Stimulated activated CD4-positive, alpha-beta T cell treated with anti-CD3 and anti-CD28 coated beads, Interleukin-15, amount 100 ng/mL, for 24 hours (primary cell): ENCODE measurements at regions not wholly inside any gene's neighbourhood (a gene's known extent, or its start where the extent isn't known, plus 50 kb on each side); places are given as distances from the start of the nearest gene placed in this dataset.

Source experiments
- DNase-seq: peaks from one replicate; pipeline ENCODE4 v3.0.0-alpha.2; 2020

GRCh38 chr13:33472446-33472845 lies 186.9 kb upstream of the STARD13 start:
- DNase-seq, result no peak

- no peak for DNase-seq
Measured at GRCh38 chr13:33479105-33479504, 193.6 kb upstream of the STARD13 start.

- no peak for DNase-seq
Measured at GRCh38 chr13:33480561-33480960, 195.0 kb upstream of the STARD13 start.

- DNase-seq, result no peak
Measured at GRCh38 chr13:33483471-33483870, 197.9 kb upstream of the STARD13 start.

- no peak for DNase-seq
Measured at GRCh38 chr13:33485247-33485646, 199.7 kb upstream of the STARD13 start.

- DNase-seq, result no peak
Measured at GRCh38 chr13:33487575-33488243, 202.2 kb upstream of the STARD13 start.

- DNase-seq, result no peak
Measured at GRCh38 chr13:33489563-33489962, 204.0 kb upstream of the STARD13 start.

GRCh38 chr13:33490461-33491327 lies 205.1 kb upstream of the STARD13 start:
- DNase-seq, result no peak

- DNase-seq, result no peak
Measured at GRCh38 chr13:33493672-33494365, 208.3 kb upstream of the STARD13 start.

- peak; percentile 6 for DNase-seq
Measured at GRCh38 chr13:33494596-33495204, 209.1 kb upstream of the STARD13 start.

GRCh38 chr13:33496336-33496735 lies 210.8 kb upstream of the STARD13 start:
- DNase-seq, result no peak

- DNase-seq, result no peak
Measured at GRCh38 chr13:33497146-33497845, 211.7 kb upstream of the STARD13 start.

GRCh38 chr13:33508060-33508459 lies 222.5 kb upstream of the STARD13 start:
- DNase-seq, result no peak

- no peak for DNase-seq
Measured at GRCh38 chr13:33509642-33510229, 224.2 kb upstream of the STARD13 start.

GRCh38 chr13:33510350-33510970 lies 224.9 kb upstream of the STARD13 start:
- DNase-seq, result no peak

- no peak for DNase-seq
Measured at GRCh38 chr13:33512880-33513554, 227.5 kb upstream of the STARD13 start.

- DNase-seq, result no peak
Measured at GRCh38 chr13:33514362-33514761, 228.8 kb upstream of the STARD13 start.

- DNase-seq, result no peak
Measured at GRCh38 chr13:33515146-33515545, 229.6 kb upstream of the STARD13 start.

GRCh38 chr13:33518452-33518851 lies 232.9 kb upstream of the STARD13 start:
- no peak for DNase-seq

- DNase-seq, result no peak
Measured at GRCh38 chr13:33519561-33520467, 234.3 kb upstream of the STARD13 start.
